Activated CD8-positive, alpha-beta T cell treated with anti-CD3 and anti-CD28 coated beads, Interleukin-2, amount 10 ng/mL, durations not matched to agents 7 days and 5 days (primary cell): ENCODE measurements at regions not wholly inside any gene's neighbourhood (a gene's known extent, or its start where the extent isn't known, plus 50 kb on each side); places are given as distances from the start of the nearest gene placed in this dataset.

Experiments used
- ATAC-seq: fragments of 150-1000 bp; cut with Tn5 transposase; one replicate; pipeline ENCODE4 v1.10.0; 2021; ENCODE audit warnings: moderate library complexity
- CTCF ChIA-PET: fragments of 350-600 bp; sonication (Branson Sonifier 250); formaldehyde crosslinking; loops from one replicate; lab custom pipeline; 2021; ENCODE audit warnings: antibody characterized with exemption; lab: Charles Lee
- POLR2A ChIA-PET: fragments of 350-600 bp; sonication (Branson Sonifier 250); formaldehyde crosslinking; loops from one replicate; lab custom pipeline; 2021; ENCODE audit warnings: antibody characterized with exemption; lab: Charles Lee
- DNase-seq: peaks from one replicate; pipeline ENCODE4 v3.0.0-alpha.2; 2020
- H3K27ac Mint-ChIP-seq: one replicate; pipeline ENCODE4 v1.8.0; 2021; ENCODE audit warnings: mild to moderate bottlenecking, mixed read lengths
- H3K27me3 Mint-ChIP-seq: one replicate; pipeline ENCODE4 v1.8.0; 2021; ENCODE audit warnings: low read depth, mixed read lengths
- H3K36me3 Mint-ChIP-seq: one replicate; pipeline ENCODE4 v1.8.0; 2021; ENCODE audit warnings: low read depth, mixed read lengths
- H3K4me1 Mint-ChIP-seq: one replicate; pipeline ENCODE4 v1.8.0; 2021; ENCODE audit warnings: low read depth, mixed read lengths
- H3K4me3 Mint-ChIP-seq: one replicate; pipeline ENCODE4 v1.8.0; 2021; ENCODE audit warnings: mild to moderate bottlenecking, mixed read lengths
- H3K9me3 Mint-ChIP-seq: one replicate; pipeline ENCODE4 v1.8.0; 2022; ENCODE audit warnings: mixed read lengths; ENCODE audit not compliant: insufficient read depth

GRCh38 chr2:217192366-217192765 lies 332.5 kb upstream of the TNP1 start:
- Mint-ChIP-seq H3K27me3 (peaks cover 10% of the 10 kb centered on the region), H3K4me3 (no peak overlapping the region), H3K4me1 (no peaks in the 10 kb centered on the region), H3K9me3 (no peaks in the 10 kb centered on the region), H3K27ac (no peak overlapping the region), H3K36me3 (no peaks in the 10 kb centered on the region)
- ATAC-seq (no peak), DNase-seq (no peak)
- ChIA-PET CTCF (no interaction called here), POLR2A (no interaction called here)

DNA sequence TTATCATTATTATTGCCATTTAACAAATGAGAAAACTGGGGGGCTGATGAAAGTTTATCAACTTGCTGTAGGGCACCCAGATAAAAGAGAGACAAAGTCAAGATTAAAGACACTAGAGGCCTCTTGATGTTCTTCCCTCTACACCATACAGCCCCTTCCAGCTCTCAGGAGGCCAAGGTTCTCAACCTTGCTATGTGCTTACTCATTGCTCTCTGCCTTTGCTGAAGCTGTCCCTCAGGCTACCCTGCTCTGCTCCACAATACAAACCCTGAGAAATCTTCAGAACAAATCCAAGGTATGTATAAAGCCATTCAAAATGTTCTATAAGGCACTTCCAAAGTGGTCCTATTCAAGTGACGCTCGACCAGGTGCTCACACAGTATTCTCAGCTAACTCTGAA lies 329.9 kb upstream of the TNP1 start:
- Mint-ChIP-seq H3K4me1 (no peaks in the 10 kb centered on the region), H3K27me3 (peaks cover 10% of the 10 kb centered on the region), H3K9me3 (no peaks in the 10 kb centered on the region), H3K27ac (no peak overlapping the region), H3K36me3 (no peaks in the 10 kb centered on the region), H3K4me3 (no peak overlapping the region)
- ATAC-seq, result no peak
- ChIA-PET CTCF (no interaction called here), POLR2A (no interaction called here)
- DNase-seq, result no peak

- no peaks in the 10 kb centered on the region for H3K9me3 Mint-ChIP-seq
Measured at GRCh38 chr2:217189131-217189530, 329.3 kb upstream of the TNP1 start.

GRCh38 chr2:217186668-217187159 lies 326.9 kb upstream of the TNP1 start:
- POLR2A ChIA-PET, result no interaction called here
- Mint-ChIP-seq H3K9me3 (no peaks in the 10 kb centered on the region), H3K27ac (no peak overlapping the region), H3K4me1 (no peaks in the 10 kb centered on the region), H3K4me3 (no peak overlapping the region), H3K36me3 (no peaks in the 10 kb centered on the region), H3K27me3 (peaks cover 5% of the 10 kb centered on the region)
- no peak for ATAC-seq
- CTCF ChIA-PET, result no interaction called here
- DNase-seq, result no peak

More at GRCh38 chr2:217189131-217189530, 329.3 kb upstream of the TNP1 start:
- no peaks in the 10 kb centered on the region for H3K36me3 Mint-ChIP-seq
- H3K27ac Mint-ChIP-seq, result no peak overlapping the region
- H3K4me1 Mint-ChIP-seq, result no peaks in the 10 kb centered on the region
- peaks cover 9% of the 10 kb centered on the region for H3K27me3 Mint-ChIP-seq
- no peak for DNase-seq
- no peak overlapping the region for H3K4me3 Mint-ChIP-seq
- no peak for ATAC-seq
- ChIA-PET POLR2A (no interaction called here), CTCF (no interaction called here)

DNA sequence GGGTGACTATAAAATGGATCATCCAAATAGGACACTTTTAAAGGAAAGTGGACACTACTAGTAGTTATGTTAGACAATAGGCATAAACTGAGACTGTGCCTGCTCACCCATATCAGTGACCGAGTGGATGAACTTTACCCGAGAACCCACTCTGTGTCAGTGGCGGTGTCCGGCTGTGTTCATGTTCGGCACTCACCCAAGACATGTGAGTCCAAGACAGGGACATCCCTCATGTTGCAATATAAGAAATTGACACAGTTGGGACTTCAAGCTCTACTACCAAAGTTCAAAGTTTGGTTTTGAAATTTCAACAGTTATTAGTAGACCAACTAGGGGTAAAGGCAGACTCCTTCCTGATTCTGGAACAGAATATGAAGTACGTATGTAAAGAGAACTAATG lies 326.3 kb upstream of the TNP1 start:
- Mint-ChIP-seq H3K4me1 (no peaks in the 10 kb centered on the region), H3K36me3 (no peaks in the 10 kb centered on the region), H3K4me3 (no peak overlapping the region), H3K27ac (no peak overlapping the region), H3K27me3 (peaks cover 2% of the 10 kb centered on the region), H3K9me3 (no peaks in the 10 kb centered on the region)
- ATAC-seq (no peak), DNase-seq (no peak)
- ChIA-PET CTCF (no interaction called here), POLR2A (no interaction called here)

DNA sequence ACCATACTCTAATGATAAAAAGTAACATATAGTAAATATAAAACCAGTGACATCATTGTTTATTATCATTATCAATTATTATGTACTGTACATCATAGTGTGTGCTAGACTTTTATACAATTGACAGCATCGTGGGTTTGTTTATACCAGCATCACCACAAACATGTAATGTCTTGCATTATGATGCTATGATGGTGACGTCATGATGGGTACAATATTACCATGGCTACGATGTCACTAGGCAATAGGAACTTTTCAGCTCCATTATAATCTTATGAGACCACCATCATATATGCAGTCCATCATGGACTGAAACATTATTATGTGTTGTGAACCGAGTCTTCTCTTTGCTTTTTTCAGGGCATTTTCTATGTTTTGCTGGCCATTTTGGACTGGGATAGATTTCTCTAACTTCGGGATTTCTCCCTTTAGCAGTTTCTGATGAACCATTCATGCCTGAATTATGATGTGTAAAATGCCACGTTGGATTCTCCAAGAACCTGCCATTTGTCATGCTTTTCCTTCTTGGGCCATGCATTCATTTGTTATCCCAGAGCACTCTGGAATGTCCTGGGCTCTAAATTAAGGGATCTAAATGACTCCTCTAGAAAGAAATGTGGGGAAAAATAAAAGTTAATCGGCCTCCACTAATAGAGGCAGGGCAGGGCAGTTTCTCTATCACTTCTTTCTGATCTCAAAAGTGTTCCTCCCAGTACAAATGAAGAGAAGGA lies 325.6 kb upstream of the TNP1 start:
- no peaks in the 10 kb centered on the region for H3K27me3 Mint-ChIP-seq
- no peak for ATAC-seq
- no peaks in the 10 kb centered on the region for H3K4me1 Mint-ChIP-seq
- CTCF ChIA-PET, result no interaction called here
- DNase-seq, result no peak
- H3K27ac Mint-ChIP-seq, result no peak overlapping the region
- no peaks in the 10 kb centered on the region for H3K36me3 Mint-ChIP-seq
- POLR2A ChIA-PET, result no interaction called here
- H3K4me3 Mint-ChIP-seq, result no peak overlapping the region
- no peaks in the 10 kb centered on the region for H3K9me3 Mint-ChIP-seq

DNA sequence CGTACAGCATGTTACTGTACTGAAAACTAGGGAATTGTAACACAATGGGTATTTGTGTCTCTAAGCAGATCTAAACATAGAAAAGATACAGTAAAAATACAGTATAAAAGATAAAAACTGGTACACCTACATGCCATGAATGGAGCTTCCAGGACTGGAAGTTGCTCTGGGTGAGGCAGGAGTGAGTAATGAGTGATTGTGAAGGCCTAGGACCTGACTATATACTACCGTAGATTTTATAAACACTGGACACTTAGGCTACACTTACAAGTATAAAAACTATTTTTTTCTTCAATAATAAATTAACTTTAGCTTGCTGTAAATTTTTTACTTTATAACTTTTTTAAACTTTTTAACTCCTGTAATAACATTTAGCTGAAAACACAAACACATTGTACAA lies 324.4 kb upstream of the TNP1 start:
- no peak overlapping the region for H3K4me3 Mint-ChIP-seq
- H3K4me1 Mint-ChIP-seq, result no peaks in the 10 kb centered on the region
- H3K27me3 Mint-ChIP-seq, result no peaks in the 10 kb centered on the region
- ATAC-seq (no peak), DNase-seq (no peak)
- H3K36me3 Mint-ChIP-seq, result no peaks in the 10 kb centered on the region
- no peak overlapping the region for H3K27ac Mint-ChIP-seq
- POLR2A ChIA-PET, result no interaction called here
- CTCF ChIA-PET, result no interaction called here
- peaks cover 3% of the 10 kb centered on the region for H3K9me3 Mint-ChIP-seq

DNA sequence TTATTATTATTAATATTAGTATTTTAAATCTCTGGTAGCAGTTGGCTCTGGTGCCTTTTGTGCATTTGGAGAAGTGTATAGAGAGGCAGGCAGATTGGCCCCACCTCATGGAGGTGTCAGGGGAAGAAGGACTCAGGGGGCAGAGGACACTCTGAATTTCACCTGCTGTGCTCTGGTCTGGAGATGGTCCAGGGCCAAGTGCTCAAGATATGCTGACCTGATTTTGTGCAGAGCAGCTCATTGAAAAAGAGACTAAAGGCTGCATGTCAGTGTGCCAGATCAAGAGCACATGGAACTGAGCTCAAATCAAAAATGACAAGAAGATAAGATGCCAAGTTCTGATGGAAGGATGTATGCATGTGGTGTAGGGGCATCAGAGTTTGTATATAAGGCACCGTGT lies 323.6 kb upstream of the TNP1 start:
- no peak overlapping the region for H3K27ac Mint-ChIP-seq
- H3K27me3 Mint-ChIP-seq, result peaks cover 2% of the 10 kb centered on the region
- H3K4me1 Mint-ChIP-seq, result no peaks in the 10 kb centered on the region
- no peaks in the 10 kb centered on the region for H3K36me3 Mint-ChIP-seq
- DNase-seq (no peak), ATAC-seq (no peak)
- no peak overlapping the region for H3K4me3 Mint-ChIP-seq
- H3K9me3 Mint-ChIP-seq, result peaks cover 7% of the 10 kb centered on the region
- CTCF ChIA-PET, result no interaction called here
- POLR2A ChIA-PET, result no interaction called here

DNA sequence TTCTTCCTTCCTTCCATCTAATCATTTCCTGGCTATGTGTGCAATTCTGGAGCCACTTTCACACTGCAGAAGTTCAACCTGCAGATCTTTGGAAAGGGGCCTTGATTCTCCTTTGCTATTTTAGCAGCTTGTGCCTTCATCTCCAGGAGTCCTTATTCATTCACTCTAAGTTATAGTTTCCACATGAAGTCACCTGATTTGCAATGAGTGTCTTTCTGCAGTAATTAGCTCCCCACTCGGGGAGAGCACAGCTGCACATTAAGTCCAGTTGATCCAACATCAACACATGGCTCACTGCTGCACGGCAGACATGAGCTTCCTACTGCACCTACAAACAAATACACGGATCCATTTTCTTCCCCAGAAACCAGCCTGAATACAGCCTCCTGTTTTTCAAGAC lies 323.1 kb upstream of the TNP1 start:
- H3K27ac Mint-ChIP-seq, result no peak overlapping the region
- no peaks in the 10 kb centered on the region for H3K4me1 Mint-ChIP-seq
- peaks cover 2% of the 10 kb centered on the region for H3K27me3 Mint-ChIP-seq
- ATAC-seq (no peak), DNase-seq (no peak)
- peaks cover 7% of the 10 kb centered on the region for H3K9me3 Mint-ChIP-seq
- no peak overlapping the region for H3K4me3 Mint-ChIP-seq
- POLR2A ChIA-PET, result no interaction called here
- CTCF ChIA-PET, result no interaction called here
- no peaks in the 10 kb centered on the region for H3K36me3 Mint-ChIP-seq

DNA sequence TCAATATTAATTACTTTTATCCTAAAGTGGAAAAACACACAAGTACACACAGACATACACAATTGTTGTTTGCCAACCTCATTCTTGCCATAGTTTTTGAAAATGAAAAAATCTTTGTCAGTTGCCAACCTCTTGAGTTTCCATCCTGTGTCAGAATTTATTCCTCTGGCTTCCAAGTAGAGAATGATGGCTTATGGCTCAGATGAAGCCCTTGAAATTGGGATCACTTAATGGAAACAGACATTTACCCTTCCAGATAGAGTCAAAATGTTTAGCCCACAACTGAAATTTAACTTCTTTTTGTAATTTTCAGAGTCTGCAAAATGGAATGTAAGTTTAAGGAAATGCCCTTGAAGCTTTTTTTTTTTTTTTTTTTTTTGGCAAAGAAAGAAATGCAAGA lies 321.6 kb upstream of the TNP1 start:
- CTCF ChIA-PET, result interaction anchor here (0.8 kb wide), 1 partner anchor 17 kb away, joined by 3 read pairs; no protein-coding TSS in a partner anchor
- no peaks in the 10 kb centered on the region for H3K36me3 Mint-ChIP-seq

GRCh38 chr2:217179854-217180253 lies 320.0 kb upstream of the TNP1 start:
- ChIA-PET POLR2A (no interaction called here), CTCF (no interaction called here)
- ATAC-seq, result no peak
- DNase-seq, result no peak
- peaks cover 7% of the 10 kb centered on the region for H3K9me3 Mint-ChIP-seq
- no peak overlapping the region for H3K27ac Mint-ChIP-seq
- no peaks in the 10 kb centered on the region for H3K4me1 Mint-ChIP-seq
- no peaks in the 10 kb centered on the region for H3K36me3 Mint-ChIP-seq
- H3K27me3 Mint-ChIP-seq, result peaks cover 4% of the 10 kb centered on the region
- no peak overlapping the region for H3K4me3 Mint-ChIP-seq

More for the DNA sequence above, 321.6 kb upstream of the TNP1 start:
- ATAC-seq (no peak), DNase-seq (no peak)
- Mint-ChIP-seq H3K9me3 (peaks cover 7% of the 10 kb centered on the region), H3K27me3 (peaks cover 2% of the 10 kb centered on the region), H3K27ac (no peak overlapping the region), H3K4me1 (no peaks in the 10 kb centered on the region), H3K4me3 (no peak overlapping the region)
- POLR2A ChIA-PET, result no interaction called here

DNA sequence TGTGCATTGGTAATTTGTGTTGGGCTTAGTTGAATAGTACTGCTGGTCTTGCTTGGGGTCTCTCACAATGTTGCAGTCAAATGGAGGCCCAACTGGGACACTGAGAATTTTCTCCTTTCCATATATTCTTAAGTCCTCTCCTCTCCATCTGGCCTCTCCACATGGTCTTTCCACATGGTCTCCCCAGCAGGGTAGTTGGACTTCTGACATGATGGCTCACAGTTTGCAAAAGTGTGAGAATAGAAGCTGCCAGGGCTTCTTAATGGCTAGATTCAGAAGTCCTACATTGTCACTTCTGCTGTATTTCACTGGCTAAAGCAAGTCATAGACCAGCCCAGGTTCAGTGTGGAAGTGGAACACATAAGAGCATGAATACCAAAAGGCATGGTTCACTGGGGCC lies 318.5 kb upstream of the TNP1 start:
- Mint-ChIP-seq H3K9me3 (peaks cover 7% of the 10 kb centered on the region), H3K36me3 (no peaks in the 10 kb centered on the region), H3K4me3 (no peak overlapping the region), H3K27ac (no peak overlapping the region), H3K27me3 (peaks cover 9% of the 10 kb centered on the region), H3K4me1 (no peaks in the 10 kb centered on the region)
- CTCF ChIA-PET, result no interaction called here
- POLR2A ChIA-PET, result no interaction called here
- DNase-seq (no peak), ATAC-seq (no peak)

- ChIA-PET POLR2A (no interaction called here), CTCF (no interaction called here)
- Mint-ChIP-seq H3K36me3 (no peaks in the 10 kb centered on the region), H3K27me3 (peaks cover 9% of the 10 kb centered on the region), H3K4me3 (no peak overlapping the region), H3K9me3 (peaks cover 7% of the 10 kb centered on the region), H3K27ac (no peak overlapping the region), H3K4me1 (no peaks in the 10 kb centered on the region)
- DNase-seq, result no peak
- ATAC-seq, result no peak
Measured at GRCh38 chr2:217177720-217178119, 317.9 kb upstream of the TNP1 start.
